NCI-H446 treated with DMSO at 0.1 percent for 48 hours (cell line): ENCODE measurements at regions not wholly inside any gene's neighbourhood (a gene's known extent, or its start where the extent isn't known, plus 50 kb on each side); places are given as distances from the start of the nearest gene placed in this dataset.
"Not testable (repeated sequence)": the region's sequence is repeated elsewhere in the genome, so short reads cannot be mapped to it uniquely, and the experiment has no call there.

Experiments used
- DNase-seq: peaks from one replicate; lab custom pipeline; 2025; lab: John Stamatoyannopoulos, UW

DNA sequence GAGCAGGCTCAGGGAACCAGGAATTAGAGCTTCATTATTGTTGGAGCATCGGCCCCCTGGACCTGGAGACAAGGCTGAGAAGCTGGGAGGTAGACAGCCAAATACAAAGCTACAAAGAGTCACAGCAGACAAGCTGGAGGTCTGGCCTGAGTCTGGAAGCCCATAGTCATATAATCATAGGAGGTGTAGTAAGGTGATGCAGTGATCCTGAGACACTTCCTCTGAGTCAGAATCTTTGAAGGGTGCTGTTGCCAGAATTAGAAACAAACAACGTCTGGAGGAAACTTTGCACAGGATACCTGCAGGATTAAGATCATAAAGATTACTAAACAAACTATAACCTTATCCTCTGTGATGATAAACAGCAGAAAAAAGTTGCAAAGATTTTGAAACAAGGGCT is 213.8 kb downstream of the DSC3 start:
- no peak for DNase-seq

DNA sequence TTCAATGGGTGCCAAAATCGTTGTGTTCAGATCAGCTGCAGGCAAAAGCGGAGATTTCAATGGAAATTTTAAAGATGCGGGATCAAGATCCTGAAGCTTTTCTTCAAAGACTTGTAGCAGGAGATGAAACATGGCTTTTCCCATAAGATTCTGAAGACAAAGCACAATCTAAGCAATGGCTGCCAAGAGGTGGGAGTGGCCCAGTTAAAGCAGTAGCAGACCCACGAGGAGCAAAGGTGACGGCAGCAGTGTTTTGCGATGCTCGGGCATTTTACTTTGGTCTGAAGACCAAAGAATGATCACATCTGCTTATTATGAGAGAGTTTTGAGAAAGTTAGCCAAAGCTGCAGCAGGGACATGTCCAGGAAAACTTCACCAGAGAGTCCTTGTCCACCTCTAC is 222.9 kb downstream of the DSC3 start:
- no peak for DNase-seq

DNA sequence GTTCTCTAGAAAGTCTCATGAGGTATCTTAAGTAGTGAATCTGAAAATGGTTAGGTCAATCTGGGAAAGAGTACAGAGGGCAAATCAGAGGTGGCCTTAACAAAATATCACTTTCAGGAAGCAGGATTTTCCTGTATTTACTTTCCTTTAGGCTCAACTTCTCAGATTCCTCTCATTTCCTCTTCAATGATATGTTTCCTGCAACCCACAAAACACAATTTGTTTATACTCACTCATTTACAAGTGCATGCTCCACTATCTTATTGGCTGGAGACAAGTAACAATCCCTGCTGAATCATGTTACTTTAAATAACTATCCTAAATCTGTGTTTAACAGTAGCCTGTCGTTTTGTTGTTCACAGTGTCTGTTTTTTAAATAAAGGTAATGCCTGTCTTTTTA is 228.1 kb downstream of the DSC3 start:
- no peak for DNase-seq

DNA sequence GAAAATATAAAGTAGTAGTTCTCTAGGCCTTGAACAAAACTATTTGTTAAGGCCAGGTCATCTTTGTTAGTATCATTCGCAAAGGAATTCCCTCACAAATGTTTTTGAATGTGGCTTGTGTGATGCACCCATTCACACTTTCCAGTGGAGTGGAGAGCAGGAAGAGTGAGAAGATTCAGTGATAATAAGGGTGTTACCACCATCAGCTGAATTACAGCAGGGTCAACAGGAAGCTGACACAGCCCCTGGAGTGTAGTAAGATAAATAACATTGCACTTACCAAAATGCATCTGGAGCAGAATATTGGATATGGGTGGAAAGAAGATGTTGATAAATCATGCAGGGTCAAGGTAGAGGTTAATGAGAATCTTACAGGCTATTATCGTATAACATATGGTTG is 231.0 kb downstream of the DSC3 start:
- DNase-seq = no peak

DNA sequence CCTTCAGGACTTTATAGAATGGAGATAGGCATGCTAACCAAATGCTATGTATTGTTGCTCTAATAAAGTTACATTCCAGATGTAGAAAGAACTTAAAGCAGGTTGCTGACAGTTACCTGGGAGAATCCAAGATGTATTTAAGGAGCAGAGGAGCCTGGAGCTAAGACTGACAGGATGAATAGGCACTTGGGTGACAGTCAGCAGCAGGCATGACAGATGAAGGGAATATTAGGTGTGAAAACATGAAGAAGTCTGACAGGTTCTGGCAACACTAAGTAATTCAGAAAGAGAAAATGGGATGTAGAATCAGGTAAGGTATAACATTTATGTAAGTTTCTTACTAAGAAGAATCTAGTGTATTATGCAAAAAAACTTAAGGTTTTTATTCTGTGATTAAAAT is 232.0 kb downstream of the DSC3 start:
- no peak for DNase-seq

DNA sequence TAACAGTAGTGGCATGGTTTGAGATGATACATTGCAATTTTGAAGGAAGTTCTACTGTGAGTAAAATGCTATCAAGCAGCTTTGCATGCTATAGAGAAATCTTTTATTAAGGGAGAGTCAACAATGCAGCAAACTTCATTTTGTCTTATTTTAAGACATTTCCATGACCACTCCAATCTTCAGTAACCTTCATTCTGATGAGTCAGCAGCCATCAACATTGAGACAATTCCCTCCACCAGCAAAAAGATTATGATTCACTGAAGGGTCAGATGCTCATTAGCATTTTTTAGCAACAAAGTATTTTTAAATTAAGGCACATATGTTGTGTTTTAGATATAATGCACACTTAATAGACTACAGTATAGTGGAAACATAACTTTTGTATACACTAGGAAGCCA is 235.7 kb downstream of the DSC3 start:
- no peak for DNase-seq

DNA sequence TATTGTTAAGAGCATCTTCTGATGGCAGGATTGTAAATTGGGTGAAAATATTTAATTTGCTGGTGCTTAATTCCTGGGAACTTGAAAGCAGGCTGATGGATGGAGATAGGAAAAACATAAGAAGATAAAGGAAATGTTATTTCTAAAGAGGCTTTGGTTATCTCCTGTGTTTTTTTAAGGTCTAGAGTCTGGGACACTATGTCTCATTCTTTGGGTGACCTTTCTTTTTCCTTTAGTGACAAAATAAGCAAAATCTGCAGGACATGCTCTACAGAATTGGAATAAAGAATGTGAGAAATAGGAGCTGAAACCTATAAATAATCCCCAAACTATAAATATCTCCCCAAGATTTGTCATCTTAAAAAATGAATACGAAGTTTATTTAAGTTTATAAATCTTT is 241.7 kb downstream of the DSC3 start:
- DNase-seq = no peak

DNA sequence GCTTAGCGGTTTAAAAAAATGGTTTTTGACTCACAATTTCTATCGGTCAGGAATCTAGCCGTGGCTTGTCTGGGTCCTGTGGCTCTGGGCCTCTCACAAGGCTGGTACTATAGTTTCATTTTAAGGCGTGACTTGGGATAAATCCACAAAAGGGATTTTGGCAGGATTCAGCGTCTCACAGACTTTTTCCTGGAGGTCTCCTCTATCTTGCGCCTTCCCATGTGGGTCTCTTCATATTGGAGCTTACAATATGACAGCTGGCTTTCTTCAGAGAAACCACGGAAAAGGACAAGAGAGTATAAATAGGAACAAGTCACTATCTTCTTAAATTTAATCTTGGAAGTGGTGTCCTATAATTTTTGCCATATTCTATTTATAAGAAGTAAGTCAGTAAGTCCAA is 250.5 kb downstream of the DSC3 start:
- no peak for DNase-seq

DNA sequence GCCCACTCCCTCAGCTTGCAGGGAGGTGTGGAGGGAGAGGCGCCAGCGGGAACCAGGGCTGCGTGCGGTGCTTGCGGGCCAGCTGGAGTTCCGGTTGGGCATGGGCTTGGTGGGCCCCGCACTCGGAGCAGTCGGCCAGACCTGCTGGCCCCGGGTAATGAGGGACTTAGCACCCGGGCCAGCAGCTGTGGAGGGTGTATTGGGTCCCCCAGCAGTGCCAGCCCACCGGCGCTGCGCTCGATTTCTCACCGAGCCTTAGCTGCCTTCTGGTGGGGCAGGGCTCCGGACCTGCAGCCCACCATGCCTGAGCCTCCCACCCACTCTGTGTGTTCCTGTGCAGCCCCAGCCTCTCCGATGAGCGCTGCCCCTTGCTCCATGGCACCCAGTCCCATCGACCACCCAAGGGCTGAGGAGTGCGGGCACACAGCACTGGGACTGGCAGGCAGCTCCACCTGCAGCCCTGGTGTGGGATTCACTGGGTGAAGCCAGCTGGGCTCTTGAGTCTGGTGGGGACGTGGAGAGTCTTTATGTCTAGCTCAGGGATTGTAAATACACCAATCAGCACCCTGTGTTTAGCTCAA is 254.0 kb downstream of the DSC3 start:
- not testable (repeated sequence) for DNase-seq

DNA sequence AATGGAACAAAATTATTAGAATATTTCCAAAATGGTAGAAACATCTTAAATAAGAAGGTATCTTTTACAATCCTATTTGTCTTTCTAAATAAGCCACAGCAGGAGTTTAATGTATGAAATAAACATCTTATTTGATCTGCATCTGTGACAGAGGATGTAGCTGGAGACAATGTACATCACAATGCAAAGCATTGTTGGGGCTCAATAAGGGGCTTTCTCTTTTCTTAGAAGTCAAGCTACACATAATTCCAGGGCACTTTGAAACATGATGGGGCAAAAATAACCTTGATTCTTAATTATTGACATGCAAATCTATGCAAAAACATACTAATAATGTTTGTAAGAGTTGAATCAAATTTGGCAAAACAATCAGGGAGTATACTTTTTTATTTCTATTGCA is 255.1 kb downstream of the DSC3 start:
- DNase-seq = no peak

DNA sequence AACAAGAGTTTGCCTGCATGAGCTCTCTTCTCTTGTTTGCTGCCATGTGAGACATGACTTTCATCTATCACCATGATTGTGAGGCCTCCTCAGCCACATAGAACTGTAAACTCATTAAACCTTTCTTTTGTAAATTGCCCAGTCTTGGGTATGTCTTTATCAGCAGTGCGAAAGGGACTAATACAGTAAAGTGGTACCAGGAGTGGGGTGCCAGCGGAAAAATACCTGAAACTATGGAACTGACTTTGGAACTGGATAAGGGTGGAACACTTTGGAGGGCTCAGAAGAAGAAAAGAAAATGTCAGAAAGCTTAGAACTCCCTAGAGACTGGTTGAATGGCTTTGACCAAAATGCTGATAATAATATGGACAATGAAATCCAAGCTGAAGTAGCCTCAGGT is 260.9 kb downstream of the DSC3 start:
- no peak for DNase-seq

DNA sequence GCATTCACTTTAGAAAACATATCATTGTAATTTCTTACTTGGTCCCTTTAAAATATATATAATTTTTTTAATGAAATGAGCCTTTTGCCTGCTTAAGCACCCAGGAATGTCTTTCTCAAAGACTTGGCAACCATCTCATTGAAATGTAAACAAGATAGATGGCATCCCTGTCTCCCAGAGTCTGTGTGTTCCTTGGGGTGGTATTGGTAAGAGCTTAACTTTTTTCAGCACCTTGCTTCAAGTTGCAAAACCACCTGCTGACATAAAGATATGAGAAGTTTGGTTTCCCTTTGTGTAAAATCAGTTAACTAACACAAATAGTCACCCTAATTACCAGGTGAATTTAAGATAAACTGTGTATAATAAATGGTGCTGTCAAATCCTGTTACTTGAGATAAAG is 266.9 kb downstream of the DSC3 start:
- DNase-seq = no peak

DNA sequence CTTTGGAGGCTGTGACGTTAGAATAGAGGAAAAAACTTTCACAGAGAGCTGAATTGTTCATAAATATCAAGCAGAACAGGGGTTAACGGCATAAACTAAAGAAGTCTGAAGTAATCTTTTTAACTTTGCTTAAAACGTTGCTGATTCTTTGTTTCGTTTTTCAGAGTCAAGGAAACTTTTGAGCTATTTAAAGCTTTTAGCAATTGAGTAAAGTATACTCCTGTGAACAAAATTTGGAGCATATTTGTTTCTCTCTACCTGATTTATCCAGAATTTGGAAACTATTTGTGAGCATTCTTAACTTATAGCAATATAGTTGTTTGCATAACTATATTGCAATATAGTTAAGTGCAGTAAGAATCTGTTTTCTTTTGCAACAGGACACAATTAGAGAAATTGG is 270.4 kb downstream of the DSC3 start:
- not testable (repeated sequence) for DNase-seq

DNA sequence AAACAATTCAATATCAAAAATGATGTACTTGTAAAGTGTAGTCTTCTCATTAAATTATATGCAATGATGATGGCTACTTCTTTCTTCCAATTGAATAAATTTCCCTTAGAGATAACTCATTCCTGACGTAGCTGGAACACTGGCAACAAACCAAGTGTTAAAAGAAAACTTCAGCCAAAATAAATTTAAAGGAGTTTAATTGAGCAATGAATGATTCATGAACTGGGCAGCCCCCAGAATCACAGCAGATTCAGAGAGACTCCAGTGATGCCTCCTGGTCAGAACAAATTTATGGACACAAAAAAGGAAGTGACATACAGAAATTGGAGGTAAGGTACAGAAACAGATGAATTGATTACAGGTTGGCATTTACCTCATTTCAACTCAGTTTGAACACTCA is 276.5 kb downstream of the DSC3 start:
- DNase-seq = no peak

DNA sequence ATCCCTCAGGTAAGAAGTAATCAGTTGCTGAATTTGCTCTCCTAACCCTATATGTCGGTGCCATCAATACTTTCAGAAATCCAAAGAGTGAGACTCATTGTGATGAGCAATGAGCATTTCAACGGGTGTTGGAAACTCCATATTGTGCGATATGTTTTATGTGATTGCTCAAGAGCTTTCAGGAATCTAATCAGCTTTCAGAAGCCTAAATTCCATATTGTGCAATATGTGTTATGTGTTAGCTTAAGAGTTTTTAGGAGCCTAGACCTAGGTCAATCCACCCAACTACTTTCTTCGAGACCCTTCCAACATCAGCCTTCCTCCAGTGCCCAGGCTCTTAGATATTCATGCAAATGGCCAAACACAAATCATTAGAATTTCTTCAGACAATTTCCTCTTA is 277.3 kb downstream of the DSC3 start:
- no peak for DNase-seq

DNA sequence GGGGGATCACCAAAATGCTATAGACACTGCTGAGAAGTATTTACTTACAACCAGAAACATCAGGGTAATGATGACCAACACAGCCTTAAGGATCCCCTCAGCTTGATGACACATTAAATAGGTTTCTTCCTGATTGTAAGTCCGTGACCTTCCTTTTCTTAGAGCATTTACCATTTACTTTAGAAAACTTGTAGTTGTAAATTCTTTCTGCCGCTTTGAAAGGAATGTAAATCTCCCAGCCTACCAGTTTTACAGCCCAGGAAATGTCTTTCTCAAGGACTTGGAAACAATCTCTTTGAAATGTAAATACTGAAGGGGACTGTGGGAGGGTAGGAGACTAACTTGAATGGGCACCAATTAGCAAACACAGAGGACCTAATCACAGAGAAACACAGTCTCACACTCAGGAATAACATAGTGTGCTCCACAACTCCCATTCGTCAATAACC is 278.6 kb downstream of the DSC3 start:
- DNase-seq = no peak

DNA sequence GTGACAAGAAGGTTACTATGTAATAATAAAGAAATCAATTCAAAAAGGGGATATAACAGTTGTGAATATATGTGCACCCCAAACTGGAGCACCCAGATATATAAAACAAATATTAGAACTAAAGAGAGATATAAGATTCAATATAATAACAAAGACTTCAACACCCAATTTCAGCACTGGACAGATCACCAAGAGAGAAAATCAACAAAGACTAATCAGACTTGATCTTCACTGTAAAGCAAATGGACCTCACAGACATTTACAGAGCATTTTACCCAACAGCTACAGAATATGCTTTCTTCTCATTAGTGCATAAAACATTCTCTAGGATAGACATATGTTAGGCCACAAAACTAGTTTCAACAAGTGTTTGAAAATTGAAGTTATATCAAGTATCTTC is 287.7 kb downstream of the DSC3 start:
- no peak for DNase-seq

DNA sequence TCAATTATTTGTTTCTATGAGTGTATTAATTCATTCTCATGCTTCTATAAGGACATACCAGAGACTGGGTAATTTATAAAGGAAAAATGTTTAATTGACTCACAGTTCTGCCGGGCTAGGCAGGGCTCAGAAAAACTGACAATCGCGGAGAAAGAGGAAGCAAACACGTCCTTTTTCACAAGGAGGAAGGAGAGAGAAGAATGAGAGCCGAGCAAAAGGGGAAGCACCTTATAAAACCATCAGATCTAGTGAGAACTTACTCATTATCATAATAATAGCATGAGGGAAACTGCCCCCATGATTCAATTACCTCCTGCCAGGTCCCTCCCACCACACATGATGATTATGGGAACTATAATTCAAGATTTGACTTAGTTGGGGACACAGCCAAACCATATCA is 294.0 kb downstream of the DSC3 start:
- DNase-seq = no peak

DNA sequence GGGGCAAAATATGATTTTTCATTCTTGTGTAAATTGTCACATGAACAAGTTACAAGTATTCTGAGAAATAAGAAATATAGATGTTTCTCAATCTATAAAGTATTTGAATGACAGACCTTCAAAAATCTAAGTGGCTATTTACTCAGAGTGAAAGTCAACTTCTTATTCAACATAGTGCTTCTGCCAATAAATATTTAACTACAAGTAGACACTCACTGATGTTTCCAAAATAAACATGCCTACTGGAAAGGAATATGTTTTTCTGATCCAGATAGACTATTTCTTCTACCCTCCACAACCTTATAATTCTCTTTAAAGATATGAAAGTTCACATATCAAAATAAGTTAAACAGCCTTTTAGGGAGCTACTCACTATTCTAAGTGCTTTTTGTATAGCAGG is 296.3 kb downstream of the DSC3 start:
- DNase-seq = no peak

DNA sequence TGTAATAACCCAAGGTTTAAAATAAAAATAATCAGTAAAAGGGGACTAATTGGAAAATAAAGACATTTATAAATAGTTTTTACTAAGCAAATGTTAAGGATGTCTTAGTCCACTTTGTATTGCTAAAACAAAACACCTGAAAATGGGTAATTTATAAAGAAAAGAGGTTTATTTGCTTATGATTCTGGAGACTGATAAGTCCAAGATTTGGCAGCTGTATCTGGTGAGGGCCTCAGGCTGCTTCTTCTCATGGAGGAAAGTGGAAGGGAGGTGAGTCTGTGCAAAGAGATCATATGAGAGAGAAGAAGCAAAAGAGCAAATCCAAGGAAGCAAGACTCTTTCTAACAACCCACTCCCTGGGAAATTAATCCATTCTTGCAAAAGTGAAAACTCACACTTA is 299.5 kb downstream of the DSC3 start:
- DNase-seq = no peak

DNA sequence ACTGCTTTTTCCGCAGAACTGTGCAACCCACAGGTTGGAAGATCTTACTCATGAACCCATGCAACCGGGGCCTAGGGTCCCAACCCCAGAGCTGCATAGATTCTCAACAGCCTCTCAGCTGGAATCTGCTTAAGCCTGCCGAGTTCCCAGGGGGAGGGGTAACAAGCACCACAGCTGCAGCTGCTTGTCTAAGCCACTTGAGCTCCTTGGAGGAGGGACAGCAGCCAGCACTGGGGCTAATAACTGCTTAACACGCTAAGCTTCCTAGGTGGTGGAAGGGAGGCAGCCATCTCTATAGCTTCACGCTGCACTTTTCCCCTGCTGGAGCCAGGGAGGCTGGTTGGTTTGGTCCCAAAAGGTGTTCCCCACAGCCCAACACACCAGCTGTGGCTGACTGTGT is 311.6 kb downstream of the DSC3 start:
- no peak for DNase-seq

DNA sequence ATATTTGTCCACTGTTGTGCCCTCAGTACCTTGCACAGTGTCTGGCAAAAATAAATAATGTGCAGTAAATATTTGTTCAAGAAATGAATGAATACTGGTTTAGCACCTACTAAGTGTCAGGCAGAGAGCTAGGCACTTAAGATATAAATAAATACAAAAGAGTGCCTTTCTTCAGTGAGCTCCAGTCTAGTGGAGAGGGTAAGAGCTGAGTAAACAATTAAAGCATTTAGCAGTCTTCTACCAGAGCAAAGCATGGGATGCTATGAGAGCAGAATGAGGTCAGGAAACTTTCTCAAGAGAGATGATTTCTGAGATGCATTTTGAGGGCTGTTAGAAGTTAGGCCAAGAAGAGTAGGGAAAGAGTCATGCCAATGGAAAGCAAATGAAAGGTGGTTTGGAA is 314.7 kb downstream of the DSC3 start:
- DNase-seq = no peak

DNA sequence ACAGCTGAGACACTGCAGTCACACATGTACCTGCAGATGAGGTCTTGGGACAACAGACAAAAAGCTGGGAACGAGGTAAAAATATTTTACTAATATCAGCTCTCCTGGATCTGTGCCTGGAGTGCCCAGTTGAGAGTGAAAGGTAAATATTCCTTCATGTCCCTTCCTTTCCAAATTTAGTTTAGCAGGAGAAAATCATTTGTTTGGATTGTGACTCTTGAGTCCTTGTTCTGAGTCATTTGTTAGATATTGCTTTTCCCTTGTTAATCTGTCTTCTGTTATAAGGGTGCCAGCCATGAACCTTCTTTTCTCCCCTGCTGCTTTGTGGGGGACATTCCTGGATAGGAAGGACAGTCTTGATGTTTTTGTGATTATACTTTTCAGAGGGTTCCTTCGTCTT is 329.2 kb downstream of the DSC3 start:
- no peak for DNase-seq

DNA sequence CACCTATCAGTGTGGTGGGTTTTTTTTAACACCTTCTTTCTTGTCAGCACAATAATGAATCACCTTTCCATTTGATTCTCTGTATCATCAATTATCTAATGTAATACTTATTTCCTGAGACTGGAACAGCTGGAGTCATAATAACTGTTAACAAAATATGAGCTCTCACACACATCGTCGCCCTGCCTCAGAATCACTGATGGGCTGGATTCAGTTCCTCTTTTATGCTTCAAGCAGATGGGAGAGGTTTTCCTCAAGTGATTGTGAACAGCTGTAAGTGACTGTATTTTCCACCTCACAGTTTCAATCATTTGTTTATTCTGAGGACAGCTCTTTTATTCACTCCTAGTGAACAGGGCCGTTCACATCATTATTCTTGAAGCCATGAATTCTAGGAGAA is 330.2 kb downstream of the DSC3 start:
- DNase-seq = no peak

DNA sequence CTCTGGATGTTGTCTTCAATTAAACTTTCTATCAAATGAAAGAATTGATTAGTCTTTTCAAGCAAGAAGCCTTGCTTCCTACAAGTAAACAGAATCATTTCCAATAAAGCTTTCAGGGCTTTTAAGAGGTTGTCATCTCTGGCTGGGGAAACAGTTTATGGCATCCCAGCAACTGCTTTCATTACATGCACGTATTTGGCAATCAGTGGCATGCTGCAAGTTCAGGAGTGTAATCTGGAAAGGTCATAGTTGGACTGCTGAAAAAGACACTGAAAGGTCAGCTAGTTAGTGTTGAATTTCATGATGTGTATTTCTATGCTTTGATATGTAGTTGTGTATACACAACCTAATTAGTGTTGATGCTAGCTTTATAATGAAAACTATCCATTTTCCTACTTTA is 332.9 kb downstream of the DSC3 start:
- DNase-seq = no peak
